ENCODE measurements at regions not wholly inside any gene's neighbourhood (a gene's known extent, or its start where the extent isn't known, plus 50 kb on each side); places are given as distances from the start of the nearest gene placed in this dataset.
A peak's percentile ranks its signal among the peaks of the same experiment; 100 is the strongest.

DNA sequence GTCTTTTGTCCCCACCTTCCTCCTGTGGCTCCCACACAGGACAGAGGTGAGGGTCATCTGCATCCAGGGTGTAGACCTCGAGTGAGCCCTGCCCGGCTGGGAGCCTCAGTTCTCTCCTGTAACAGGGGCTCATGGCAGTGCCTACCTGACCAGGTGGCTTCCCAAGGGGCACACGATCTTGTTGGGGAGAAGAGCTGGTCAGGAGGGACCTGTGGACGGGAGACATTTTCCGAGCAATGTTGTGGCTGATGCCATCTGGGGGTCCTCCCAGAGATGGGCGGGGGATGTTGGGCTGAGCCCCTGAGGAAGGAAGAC lies 51.9 kb downstream of the CEBPB start:
- CTCF ChIA-PET, result no interaction called here
- Histone ChIP-seq H3K27me3 (ENCODE audit: insufficient read depth, low read depth) (no peaks in the 10 kb centered on the region), H3K27ac (peak overlapping the region; percentile 99), H3K9me3 (ENCODE audit: insufficient read depth, low read depth) (no peaks in the 10 kb centered on the region), H3K9me2 (ENCODE audit: insufficient read depth) (no peaks in the 10 kb centered on the region), H3K4me1 (replicated peaks; ENCODE audit: insufficient read depth) (peaks cover 96% of the 10 kb centered on the region), H3F3A (ENCODE audit: insufficient read depth, low read depth) (peaks cover 79% of the 10 kb centered on the region), H3K4me3 (no peak overlapping the region), H3K4me2 (peak overlapping the region; percentile 76), H3K36me3 (ENCODE audit: low read depth) (no peaks in the 10 kb centered on the region), H4K20me1 (ENCODE audit: insufficient read depth) (no peaks in the 10 kb centered on the region), H3K79me2 (ENCODE audit: low read depth) (peaks cover 19% of the 10 kb centered on the region), H2AFZ (no peak overlapping the region)
- intact Hi-C loops (cut with micrococcal nuclease; ENCODE audit: unreplicated experiment), result no loop called here
- DNase-seq, result no peak
- POLR2A ChIA-PET (ENCODE audit: unreplicated experiment), result no interaction called here
- TF ChIP-seq EZH2 (IDR thresholded peaks at IDR 0.05; ENCODE audit: low read depth) (no peak), CTCF (conservative IDR thresholded peaks at IDR 0.05) (no peak)
- no TSS peak for BruUV-seq (replicated peaks)

DNA sequence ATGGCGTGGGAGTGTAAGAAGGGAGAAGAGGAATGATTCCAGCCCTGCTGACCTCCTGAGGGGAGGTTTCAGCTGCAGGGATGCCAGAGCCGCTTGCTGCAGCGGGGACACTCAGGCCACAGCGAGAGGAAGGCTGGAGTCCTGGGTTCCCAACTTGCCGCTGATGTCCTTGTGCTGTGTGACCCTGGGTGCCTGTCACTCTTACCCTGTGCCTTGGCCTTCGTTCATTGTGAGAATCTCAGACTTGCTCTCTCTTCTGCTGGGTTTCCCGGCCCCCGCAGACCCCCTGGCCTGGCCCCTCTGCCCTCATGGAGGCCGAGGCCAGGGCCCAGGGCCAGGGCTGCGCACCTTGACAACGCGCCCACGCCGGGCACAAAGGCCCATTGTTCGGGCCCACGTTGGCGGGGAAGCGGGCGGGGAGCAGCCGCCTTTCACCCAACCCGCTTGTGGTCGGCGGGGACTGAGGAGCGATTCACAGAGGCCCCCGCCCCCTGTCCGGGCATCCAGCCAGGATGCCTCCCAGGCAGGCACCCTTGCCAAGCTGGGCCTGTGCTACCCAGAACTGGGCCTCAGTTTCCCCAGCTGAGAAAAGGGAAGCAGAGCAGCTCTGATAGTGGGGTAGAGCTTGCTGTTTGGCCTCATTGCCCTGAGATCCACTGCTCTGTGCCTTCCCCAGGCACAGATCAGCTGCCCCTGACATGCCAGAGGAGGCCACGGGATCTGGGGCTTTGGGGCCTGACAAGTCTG lies 52.4 kb downstream of the CEBPB start:
- TF ChIP-seq CTCF (conservative IDR thresholded peaks at IDR 0.05) (no peak), EZH2 (IDR thresholded peaks at IDR 0.05; ENCODE audit: low read depth) (no peak)
- Histone ChIP-seq H3K36me3 (ENCODE audit: low read depth) (no peaks in the 10 kb centered on the region), H3K4me3 (peak overlapping the region; percentile 22; the same call in 1 of the 2 replicates), H3F3A (ENCODE audit: insufficient read depth, low read depth) (peaks cover 79% of the 10 kb centered on the region), H3K4me1 (replicated peaks; ENCODE audit: insufficient read depth) (peaks cover 96% of the 10 kb centered on the region), H3K4me2 (peak overlapping the region; percentile 76), H4K20me1 (ENCODE audit: insufficient read depth) (no peaks in the 10 kb centered on the region), H3K9me2 (ENCODE audit: insufficient read depth) (no peaks in the 10 kb centered on the region), H3K9me3 (ENCODE audit: insufficient read depth, low read depth) (no peaks in the 10 kb centered on the region), H3K27ac (peak overlapping the region; percentile 99), H2AFZ (no peak overlapping the region), H3K79me2 (ENCODE audit: low read depth) (peaks cover 22% of the 10 kb centered on the region), H3K27me3 (ENCODE audit: insufficient read depth, low read depth) (no peaks in the 10 kb centered on the region)
- POLR2A ChIA-PET (ENCODE audit: unreplicated experiment), result interaction anchor here (0.5 kb wide), 1 partner anchor 1869 kb away, joined by 6 read pairs; no protein-coding TSS in a partner anchor
- no TSS peak for BruUV-seq (replicated peaks)
- peak; percentile 77 to 83 for DNase-seq
- intact Hi-C loops (cut with micrococcal nuclease; ENCODE audit: unreplicated experiment), result no loop called here
- CTCF ChIA-PET, result interaction anchor here (0.6 kb wide), 1 partner anchor 262 kb away, joined by 3 read pairs; no protein-coding TSS in a partner anchor

- H3K9me2 ChIP-seq (ENCODE audit: insufficient read depth), result no peaks in the 10 kb centered on the region
- peak overlapping the region; percentile 76 for H3K4me2 ChIP-seq
- intact Hi-C loops (cut with micrococcal nuclease; ENCODE audit: unreplicated experiment), result loop anchor here (2.0 kb wide), 1 partner anchor 51 kb away; no protein-coding TSS in a partner anchor
- H3K4me1 ChIP-seq (replicated peaks; ENCODE audit: insufficient read depth), result peaks cover 97% of the 10 kb centered on the region
- no peak overlapping the region for H2AFZ ChIP-seq
- peak overlapping the region; percentile 99 for H3K27ac ChIP-seq
- no TSS peak for BruUV-seq (replicated peaks)
- H4K20me1 ChIP-seq (ENCODE audit: insufficient read depth), result no peaks in the 10 kb centered on the region
- ChIA-PET POLR2A (ENCODE audit: unreplicated experiment) (interaction anchor here (0.5 kb wide), 1 partner anchor 1868 kb away, joined by 6 read pairs; no protein-coding TSS in a partner anchor), CTCF (interaction anchor here (0.6 to 0.7 kb wide), 2 partner anchors 253 to 263 kb away, joined by 3 read pairs; no protein-coding TSS in a partner anchor)
- TF ChIP-seq EZH2 (IDR thresholded peaks at IDR 0.05; ENCODE audit: low read depth), result no peak
- H3K9me3 ChIP-seq (ENCODE audit: insufficient read depth, low read depth), result no peaks in the 10 kb centered on the region
- no peak for DNase-seq
- no peaks in the 10 kb centered on the region for H3K27me3 ChIP-seq (ENCODE audit: insufficient read depth, low read depth)
- H3F3A ChIP-seq (ENCODE audit: insufficient read depth, low read depth), result peaks cover 80% of the 10 kb centered on the region
- H3K36me3 ChIP-seq (ENCODE audit: low read depth), result no peaks in the 10 kb centered on the region
- H3K79me2 ChIP-seq (ENCODE audit: low read depth), result peaks cover 25% of the 10 kb centered on the region
- H3K4me3 ChIP-seq, result no peak overlapping the region
Measured at GRCh38 chr20:50243610-50244351, 53.2 kb downstream of the CEBPB start.

All from PC-9 (cell line).